H1 (cell line): ENCODE measurements at regions not wholly inside any gene's neighbourhood (a gene's known extent, or its start where the extent isn't known, plus 50 kb on each side); places are given as distances from the start of the nearest gene placed in this dataset.

Source experiments
- CEBPB ChIP-seq: IDR thresholded peaks from 2 replicates; pipeline ENCODE4 v1.6.1; 2012; ENCODE audit warnings: low read depth, low read length
- RFX5 ChIP-seq: IDR thresholded peaks from 2 replicates; pipeline ENCODE4 v1.6.1; 2011; ENCODE audit warnings: low read depth, low read length, improper control_type of control experiment, borderline replicate concordance

GRCh38 chr2:220593526-220593925 lies 966.1 kb downstream of the SLC4A3 start (continued):
- TF ChIP-seq RFX5 = no peak
- TF ChIP-seq CEBPB = no peak
